DOHH2 (cell line): ENCODE measurements at regions not wholly inside any gene's neighbourhood (a gene's known extent, or its start where the extent isn't known, plus 50 kb on each side); places are given as distances from the start of the nearest gene placed in this dataset.
"Not testable (repeated sequence)": the region's sequence is repeated elsewhere in the genome, so short reads cannot be mapped to it uniquely, and the experiment has no call there.

Experiments used
- H3F3A ChIP-seq: fragments of 200-600 bp; sonication (generic), shearing (Covaris generic); 2 replicates; pipeline ENCODE4 v1.6.0; 2016; ENCODE audit warnings: antibody characterized with exemption, mild to moderate bottlenecking; ENCODE audit not compliant: control insufficient read depth, insufficient read depth
- H3K27ac ChIP-seq: fragments of 200-600 bp; sonication (generic); 2 replicates; pipeline ENCODE4 v1.5.1; 2014; ENCODE audit warnings: low read depth, mild to moderate bottlenecking, low read length, moderate library complexity
- H3K27me3 ChIP-seq: fragments of 200-600 bp; sonication (generic); 2 replicates; pipeline ENCODE4 v1.6.1; 2014; ENCODE audit warnings: mild to moderate bottlenecking, low read length, mixed read lengths; ENCODE audit not compliant: control insufficient read depth
- H3K36me3 ChIP-seq: fragments of 200-600 bp; sonication (generic); 2 replicates; pipeline ENCODE4 v1.6.1; 2014; ENCODE audit warnings: mild to moderate bottlenecking, low read length, moderate library complexity, mixed read lengths; ENCODE audit not compliant: control insufficient read depth
- H3K4me1 ChIP-seq: fragments of 200-600 bp; sonication (generic); 2 replicates; pipeline ENCODE4 v1.6.1; 2014; ENCODE audit warnings: mild to moderate bottlenecking, low read length, mixed read lengths; ENCODE audit not compliant: control insufficient read depth
- H3K4me2 ChIP-seq: fragments of 200-600 bp; sonication (generic); 2 replicates; pipeline ENCODE4 v1.6.0; 2014; ENCODE audit warnings: mild to moderate bottlenecking, low read length, moderate library complexity
- H3K4me3 ChIP-seq: fragments of 200-600 bp; sonication (generic); 2 replicates; pipeline ENCODE4 v1.5.1; 2014; ENCODE audit warnings: mild to moderate bottlenecking, low read length, mixed read lengths
- H3K79me2 ChIP-seq: fragments of 200-600 bp; sonication (generic); 2 replicates; pipeline ENCODE4 v1.6.1; 2014; ENCODE audit warnings: mild to moderate bottlenecking, low read length, mixed read lengths; ENCODE audit not compliant: control insufficient read depth
- H3K9me2 ChIP-seq: fragments of 200-600 bp; sonication (generic); replicated peaks from 2 replicates; pipeline ENCODE4 v1.6.1; 2014; ENCODE audit warnings: mild to moderate bottlenecking, low read length, mixed read lengths; ENCODE audit not compliant: control insufficient read depth
- H3K9me3 ChIP-seq: fragments of 200-600 bp; sonication (generic); 2 replicates; pipeline ENCODE4 v1.6.1; 2014; ENCODE audit warnings: antibody characterized with exemption, low read length, mixed read lengths; ENCODE audit not compliant: control insufficient read depth, insufficient read depth
- H4K20me1 ChIP-seq: fragments of 200-600 bp; sonication (generic); 2 replicates; pipeline ENCODE4 v1.6.0; 2014; ENCODE audit warnings: low read depth, mild to moderate bottlenecking, antibody characterized with exemption, low read length, moderate library complexity; ENCODE audit not compliant: control insufficient read depth, insufficient read depth
- EZH2phosphoT487 ChIP-seq: fragments of 200-600 bp; sonication (generic); IDR thresholded peaks from 2 replicates; pipeline ENCODE4 v1.6.1; 2017; ENCODE audit warnings: borderline replicate concordance, mild to moderate bottlenecking, antibody characterized with exemption, low read length, moderate library complexity, mixed read lengths
- TF ChIP-seq, protein P1 (sequence below): fragments of 200-600 bp; sonication (generic); IDR thresholded peaks from one replicate; pipeline ENCODE4 v1.5.1; 2014; ENCODE audit warnings: antibody characterized with exemption, mild to moderate bottlenecking, low read depth, low read length; ENCODE audit not compliant: poor library complexity, severe bottlenecking

DNA sequence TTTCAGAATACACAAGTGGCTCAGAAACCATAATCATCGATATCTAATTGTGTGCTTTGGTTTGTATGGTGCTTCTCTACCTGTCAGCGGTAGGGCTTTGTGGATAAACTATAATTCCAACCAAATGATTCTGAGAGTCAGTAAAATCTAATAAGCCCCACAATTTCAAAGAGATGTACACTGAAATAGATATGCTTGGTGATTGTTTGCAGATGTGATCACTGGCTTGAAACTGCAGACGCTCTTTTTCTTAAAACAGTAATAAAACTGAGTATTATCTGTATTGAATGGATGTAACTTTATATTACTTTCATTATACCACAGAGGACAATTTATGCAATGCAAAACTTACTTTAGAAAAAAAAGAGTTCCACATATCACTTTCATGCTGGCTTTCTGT, 198.8 kb upstream of the ANXA10 start:
- H3K4me1 ChIP-seq = no peaks in the 10 kb centered on the region
- H3K79me2 ChIP-seq = no peaks in the 10 kb centered on the region
- no peaks in the 10 kb centered on the region for H4K20me1 ChIP-seq
- H3K27me3 ChIP-seq = no peaks in the 10 kb centered on the region
- no peaks in the 10 kb centered on the region for H3F3A ChIP-seq
- H3K4me2 ChIP-seq = no peak overlapping the region
- H3K27ac ChIP-seq = no peak overlapping the region
- H3K9me3 ChIP-seq = no peaks in the 10 kb centered on the region
- no peaks in the 10 kb centered on the region for H3K9me2 ChIP-seq
- H3K4me3 ChIP-seq = no peak overlapping the region
- TF ChIP-seq, protein P1, sequence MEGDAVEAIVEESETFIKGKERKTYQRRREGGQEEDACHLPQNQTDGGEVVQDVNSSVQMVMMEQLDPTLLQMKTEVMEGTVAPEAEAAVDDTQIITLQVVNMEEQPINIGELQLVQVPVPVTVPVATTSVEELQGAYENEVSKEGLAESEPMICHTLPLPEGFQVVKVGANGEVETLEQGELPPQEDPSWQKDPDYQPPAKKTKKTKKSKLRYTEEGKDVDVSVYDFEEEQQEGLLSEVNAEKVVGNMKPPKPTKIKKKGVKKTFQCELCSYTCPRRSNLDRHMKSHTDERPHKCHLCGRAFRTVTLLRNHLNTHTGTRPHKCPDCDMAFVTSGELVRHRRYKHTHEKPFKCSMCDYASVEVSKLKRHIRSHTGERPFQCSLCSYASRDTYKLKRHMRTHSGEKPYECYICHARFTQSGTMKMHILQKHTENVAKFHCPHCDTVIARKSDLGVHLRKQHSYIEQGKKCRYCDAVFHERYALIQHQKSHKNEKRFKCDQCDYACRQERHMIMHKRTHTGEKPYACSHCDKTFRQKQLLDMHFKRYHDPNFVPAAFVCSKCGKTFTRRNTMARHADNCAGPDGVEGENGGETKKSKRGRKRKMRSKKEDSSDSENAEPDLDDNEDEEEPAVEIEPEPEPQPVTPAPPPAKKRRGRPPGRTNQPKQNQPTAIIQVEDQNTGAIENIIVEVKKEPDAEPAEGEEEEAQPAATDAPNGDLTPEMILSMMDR = no peak
- no peak for TF ChIP-seq EZH2phosphoT487
- no peaks in the 10 kb centered on the region for H3K36me3 ChIP-seq

DNA sequence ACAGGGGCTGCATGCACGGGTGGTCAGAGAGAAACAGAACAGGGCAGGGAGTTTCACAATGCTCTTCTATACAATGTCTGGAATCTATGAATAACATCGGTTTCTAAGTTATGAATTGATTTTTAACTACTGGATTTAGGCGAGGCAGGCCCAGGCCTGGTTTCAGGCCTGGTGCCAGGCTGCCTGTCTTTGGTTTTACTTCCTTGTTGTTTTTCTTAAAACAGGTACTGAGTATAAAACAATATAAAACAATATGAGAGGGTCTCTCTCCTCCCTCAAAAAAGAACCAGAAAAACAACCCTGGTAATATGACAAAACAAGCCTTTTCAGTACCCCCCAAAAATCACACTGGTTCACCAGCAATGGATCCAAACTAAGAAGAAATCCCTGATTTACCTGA, 196.1 kb upstream of the ANXA10 start:
- H3F3A ChIP-seq, H4K20me1 ChIP-seq, H3K9me3 ChIP-seq, H3K4me1 ChIP-seq, H3K79me2 ChIP-seq, H3K27ac ChIP-seq, H3K4me2 ChIP-seq, H3K4me3 ChIP-seq, H3K36me3 ChIP-seq, H3K27me3 ChIP-seq, H3K9me2 ChIP-seq: not testable (repeated sequence)

DNA sequence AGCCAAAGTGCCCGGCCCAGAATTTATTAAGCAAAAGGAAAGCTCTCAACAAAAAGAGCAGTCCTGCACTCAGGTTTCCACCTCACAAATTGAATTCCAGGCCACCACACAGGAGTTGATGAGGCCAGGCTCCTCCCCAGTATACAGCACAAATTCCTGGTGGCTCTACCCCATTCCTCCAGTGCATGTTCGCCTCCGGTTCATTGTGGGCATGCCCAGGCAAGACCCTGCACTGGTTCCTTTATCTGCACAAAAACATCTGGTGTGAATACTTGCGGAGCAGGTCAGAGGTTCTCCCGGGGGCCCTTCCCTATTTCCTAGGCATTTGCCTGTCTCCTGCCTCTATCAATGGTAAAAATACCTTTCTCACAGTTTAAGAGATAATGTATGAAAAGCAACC, 195.2 kb upstream of the ANXA10 start:
- Histone ChIP-seq H3K36me3 (no peaks in the 10 kb centered on the region), H3K9me2 (no peaks in the 10 kb centered on the region), H4K20me1 (no peaks in the 10 kb centered on the region), H3K27ac (no peak overlapping the region), H3K79me2 (no peaks in the 10 kb centered on the region), H3K4me3 (no peak overlapping the region), H3K27me3 (no peaks in the 10 kb centered on the region), H3F3A (no peaks in the 10 kb centered on the region), H3K4me2 (no peak overlapping the region), H3K4me1 (no peaks in the 10 kb centered on the region), H3K9me3 (no peaks in the 10 kb centered on the region)
- no peak for TF ChIP-seq EZH2phosphoT487
- TF ChIP-seq, protein P1 = no peak

DNA sequence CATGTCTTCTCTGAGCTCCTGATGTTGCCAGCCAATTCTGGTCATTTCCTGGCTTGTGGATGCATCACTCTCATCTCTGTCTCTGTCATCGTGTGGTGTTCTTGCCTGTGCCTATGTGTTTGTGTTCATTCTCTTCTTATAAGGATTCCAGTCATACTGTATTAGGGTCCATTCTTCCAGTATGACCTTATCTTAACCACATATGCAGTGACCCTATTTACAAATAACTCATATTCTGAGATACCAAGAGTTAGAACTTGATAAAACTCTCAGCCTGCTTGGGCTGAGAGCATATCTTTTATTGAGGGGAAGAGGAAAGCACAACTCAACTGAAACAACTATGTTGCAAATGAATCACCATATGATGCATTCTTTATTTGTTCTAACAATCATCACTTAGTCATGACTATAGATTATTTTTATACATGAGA, 189.0 kb upstream of the ANXA10 start:
- Histone ChIP-seq H3K4me3 (no peak overlapping the region), H4K20me1 (no peaks in the 10 kb centered on the region), H3K9me3 (no peaks in the 10 kb centered on the region; the same call in 1 of the 2 replicates), H3K9me2 (no peaks in the 10 kb centered on the region), H3K4me2 (no peak overlapping the region), H3K79me2 (no peaks in the 10 kb centered on the region), H3K36me3 (no peaks in the 10 kb centered on the region), H3K4me1 (no peaks in the 10 kb centered on the region), H3F3A (no peaks in the 10 kb centered on the region), H3K27ac (no peak overlapping the region), H3K27me3 (no peaks in the 10 kb centered on the region)
- TF ChIP-seq, protein P1 = no peak
- TF ChIP-seq EZH2phosphoT487 = no peak
